ENCODE measurements at regions not wholly inside any gene's neighbourhood (a gene's known extent, or its start where the extent isn't known, plus 50 kb on each side); places are given as distances from the start of the nearest gene placed in this dataset.
"Not testable (repeated sequence)": the region's sequence is repeated elsewhere in the genome, so short reads cannot be mapped to it uniquely, and the experiment has no call there.

GRCh38 chr14:101301011-101301410 is 260.3 kb upstream of the DIO3 start:
- no peak for DNase-seq

DNA sequence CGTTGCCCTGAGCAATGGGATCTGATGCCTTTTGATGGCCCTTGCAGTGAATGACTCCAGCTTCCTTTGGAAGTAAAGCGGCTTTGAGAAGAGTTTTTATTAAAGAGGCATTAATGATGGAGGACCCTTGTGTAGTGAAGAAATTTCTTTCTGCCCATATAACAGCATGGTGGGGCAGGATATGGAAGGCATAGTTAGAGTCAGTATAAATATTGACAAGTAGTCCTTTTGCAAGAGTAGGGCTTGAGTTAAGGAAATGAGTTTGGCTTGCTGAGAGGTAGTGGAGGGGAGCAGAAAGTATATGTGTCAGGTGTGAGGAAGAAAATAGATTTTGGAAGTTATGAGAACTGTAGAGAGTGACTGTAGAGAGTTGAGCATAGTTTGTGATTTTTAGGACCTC is 254.1 kb upstream of the DIO3 start:
- not testable (repeated sequence) for DNase-seq

GRCh38 chr14:101311186-101311585 is 250.1 kb upstream of the DIO3 start:
- not testable (repeated sequence) for DNase-seq

DNA sequence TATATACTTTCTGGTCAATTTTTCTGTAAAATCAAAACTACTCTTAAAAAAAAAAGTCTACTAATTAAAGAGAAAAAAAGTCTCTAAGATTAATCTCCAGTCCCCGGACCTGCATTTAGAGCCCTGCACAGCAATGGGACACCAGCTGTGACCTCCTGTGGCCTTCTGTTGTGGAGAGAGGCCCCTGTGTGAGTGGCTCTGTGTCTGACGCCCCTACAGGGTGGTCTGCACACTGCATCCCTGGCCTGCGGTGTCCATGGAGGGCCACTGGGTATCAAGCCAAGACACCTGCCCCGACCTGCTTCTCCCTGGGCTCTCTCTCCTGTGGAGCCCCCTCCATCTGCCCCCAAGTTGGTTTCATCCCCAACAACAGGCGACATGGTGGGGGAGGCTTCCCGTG is 248.0 kb upstream of the DIO3 start:
- DNase-seq, result no peak

GRCh38 chr14:101315802-101316296 is 245.4 kb upstream of the DIO3 start:
- DNase-seq, result no peak

DNA sequence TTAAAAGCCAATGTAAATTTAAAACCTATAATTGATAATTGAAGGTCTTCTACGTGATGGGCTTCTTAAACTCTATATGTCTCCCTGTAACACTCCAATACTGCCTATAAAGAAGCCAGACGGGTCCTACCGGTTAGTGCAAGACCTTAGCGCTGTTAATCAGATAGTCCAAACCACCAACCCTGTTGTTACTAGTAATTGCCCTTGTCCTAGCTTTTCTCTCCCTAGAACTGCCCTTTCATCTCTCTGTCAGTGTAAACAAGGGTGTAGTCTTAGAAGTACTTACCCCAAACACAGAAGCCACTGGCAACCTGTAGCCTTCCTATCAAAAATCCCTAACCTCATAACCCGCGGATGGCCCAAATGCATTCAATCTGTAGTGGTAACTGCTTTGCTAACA is 243.0 kb upstream of the DIO3 start:
- no peak for DNase-seq

- DNase-seq, result no peak
Measured at GRCh38 chr14:101320396-101320795, 240.9 kb upstream of the DIO3 start.

DNA sequence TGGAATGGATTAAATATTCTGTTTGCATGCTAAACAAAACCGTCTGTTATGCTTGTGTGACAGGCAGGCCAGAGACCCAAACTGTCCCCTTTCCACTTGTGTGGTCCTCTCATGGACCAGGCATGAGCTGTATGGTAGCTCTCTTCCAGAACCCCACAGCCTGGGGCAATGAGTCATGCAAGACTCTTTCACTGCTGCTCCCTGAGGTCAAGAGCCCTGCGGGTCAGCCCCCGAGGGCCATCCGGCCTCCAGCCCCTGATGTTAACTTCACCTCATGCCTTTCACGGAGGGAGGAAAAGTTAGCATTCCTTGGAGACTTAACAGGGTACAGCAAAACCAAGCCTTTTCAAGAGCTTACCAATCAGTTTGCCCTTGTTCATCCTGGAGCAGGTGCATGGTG is 239.1 kb upstream of the DIO3 start:
- no peak for DNase-seq

DNA sequence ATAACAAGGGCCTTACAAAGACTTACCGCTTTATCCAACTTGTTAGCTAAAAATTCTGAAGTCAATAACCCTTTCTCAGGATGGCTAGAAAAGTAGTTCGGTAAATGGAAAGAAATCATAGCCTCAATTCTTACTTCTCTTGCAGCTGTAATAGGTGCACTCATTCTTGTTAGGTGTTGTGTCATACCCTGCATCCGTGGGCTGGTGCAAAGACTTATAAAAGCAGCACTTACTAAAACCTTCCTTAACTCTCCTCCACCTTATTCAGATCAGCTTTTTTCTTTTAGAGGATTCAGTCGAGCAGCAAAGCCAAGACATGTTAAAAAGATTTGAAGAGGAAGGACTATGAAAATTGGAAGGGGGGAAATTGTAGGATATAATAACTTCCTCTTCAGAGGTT is 238.2 kb upstream of the DIO3 start:
- no peak for DNase-seq

DNA sequence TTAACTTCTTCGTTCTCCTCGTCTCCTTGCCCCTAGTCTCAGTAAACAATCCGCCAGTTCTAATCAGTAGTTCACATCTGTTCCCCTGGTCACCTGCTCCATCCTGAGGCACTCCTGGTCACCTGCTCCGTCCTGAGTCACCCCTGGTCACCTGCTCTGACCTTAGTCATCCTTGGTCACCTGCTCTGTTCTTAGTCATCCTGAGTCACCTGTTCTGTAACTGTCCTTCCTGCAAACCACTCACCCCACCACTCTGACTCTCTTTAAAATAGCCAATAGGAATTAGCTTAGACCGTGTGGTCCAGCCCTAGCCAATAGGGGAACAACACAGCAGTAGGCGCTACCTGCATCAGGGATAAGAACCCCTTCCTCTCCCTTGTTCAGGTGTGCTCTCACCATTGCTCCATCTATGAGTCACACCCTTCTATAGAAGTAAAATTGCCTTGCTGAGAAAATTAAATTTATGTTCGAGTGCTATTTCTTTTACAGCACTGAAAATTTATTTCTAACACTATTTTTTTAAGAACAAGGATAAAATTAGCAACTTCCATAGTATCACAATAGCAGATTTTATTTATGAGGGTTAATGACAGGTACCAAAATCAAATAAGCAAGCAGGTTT is 237.6 kb upstream of the DIO3 start:
- not testable (repeated sequence) for DNase-seq

GRCh38 chr14:101325319-101325718 is 236.0 kb upstream of the DIO3 start:
- no peak for DNase-seq

- DNase-seq, result no peak
Measured at GRCh38 chr14:101328412-101329028, 232.8 kb upstream of the DIO3 start.

GRCh38 chr14:101330416-101331140 is 230.7 kb upstream of the DIO3 start:
- DNase-seq, result no peak

DNA sequence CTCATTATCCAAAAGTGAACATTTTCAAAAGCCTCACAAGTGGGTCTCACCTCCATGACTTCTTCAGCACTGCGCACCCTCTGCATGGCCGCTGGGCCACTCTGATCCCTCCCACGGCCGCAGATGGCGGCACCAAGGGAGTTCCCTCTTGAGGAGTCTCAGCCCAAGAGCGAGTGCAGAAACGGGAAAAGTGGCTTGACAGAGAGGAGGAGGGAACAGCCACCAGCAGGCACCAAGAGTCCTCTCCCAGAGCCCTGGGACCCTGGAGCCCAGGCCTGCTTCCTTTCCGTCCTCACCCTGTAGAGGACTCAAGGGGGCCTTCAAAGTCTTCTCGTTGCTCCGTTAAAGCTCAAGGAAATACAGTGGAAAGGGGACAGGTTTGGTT is 230.2 kb upstream of the DIO3 start:
- DNase-seq, result no peak

DNA sequence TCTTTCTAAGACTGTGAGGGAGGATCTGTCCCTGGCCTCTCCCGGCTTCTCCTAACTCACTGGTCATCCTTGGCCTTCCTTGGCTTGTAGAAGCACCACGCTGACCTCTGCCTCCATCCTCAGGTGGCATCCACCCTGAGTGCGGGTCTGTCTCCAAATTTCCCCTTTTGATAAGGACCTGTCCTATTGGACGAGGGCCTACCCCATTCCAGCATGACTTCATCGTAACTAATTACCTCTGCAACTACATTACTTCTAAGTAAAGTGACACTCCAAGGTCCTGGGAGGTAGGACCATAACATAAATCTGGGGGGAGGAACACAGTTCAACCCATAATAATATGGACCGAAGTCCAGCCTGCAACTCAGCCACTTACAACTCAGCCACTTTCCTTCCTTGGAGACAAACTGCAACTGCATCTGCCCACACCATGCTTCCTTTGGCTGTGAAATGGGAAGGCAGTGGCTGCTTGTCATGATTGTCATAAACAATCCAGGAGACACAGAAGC is 229.6 kb upstream of the DIO3 start:
- DNase-seq, result no peak

- DNase-seq, result no peak
Measured at GRCh38 chr14:101332281-101332680, 229.0 kb upstream of the DIO3 start.

DNA sequence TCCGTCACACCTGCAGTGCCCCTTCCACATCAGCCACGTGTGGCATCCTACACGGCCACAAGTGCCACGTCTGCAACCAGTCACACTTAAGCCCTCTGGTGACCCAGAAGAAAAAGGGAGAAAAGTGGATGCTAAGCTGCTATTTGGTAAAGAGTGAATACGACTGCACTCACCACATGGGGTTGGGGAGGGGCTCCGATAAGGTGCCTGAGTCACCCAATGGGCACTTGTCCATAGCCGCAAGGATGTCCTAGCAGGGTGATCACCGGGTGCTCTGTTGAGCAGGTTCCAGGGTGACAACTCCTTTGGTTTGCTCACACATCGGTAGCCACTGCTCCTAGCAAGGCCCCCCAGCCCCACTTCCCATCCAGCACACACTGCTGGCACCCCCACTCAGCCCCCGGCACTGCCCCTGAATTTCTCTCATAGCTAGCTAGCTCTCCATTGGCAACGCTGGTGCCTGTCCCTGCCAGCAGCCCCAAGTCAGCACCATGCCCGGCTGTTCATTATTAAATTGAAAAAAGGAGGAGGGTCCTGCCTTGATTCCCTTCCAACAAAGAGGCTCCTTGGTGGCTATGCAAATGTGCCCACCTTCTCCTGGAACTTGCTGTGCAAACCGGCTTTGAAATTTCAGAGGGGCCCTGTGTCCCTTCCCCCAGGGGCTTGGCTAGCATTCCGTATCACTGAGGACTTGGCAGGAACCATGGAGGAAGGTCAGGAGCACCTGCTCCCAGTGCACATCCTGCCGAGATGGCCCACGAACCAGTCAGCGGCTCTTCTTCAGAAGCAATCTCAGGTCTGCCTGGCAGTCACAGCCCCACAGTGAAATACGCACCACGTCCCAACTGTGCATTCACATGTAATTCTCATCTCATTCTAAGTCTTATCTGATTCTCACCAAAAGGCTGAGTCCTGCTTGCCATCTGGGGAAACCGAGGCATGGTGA is 227.7 kb upstream of the DIO3 start:
- DNase-seq, result no peak

DNA sequence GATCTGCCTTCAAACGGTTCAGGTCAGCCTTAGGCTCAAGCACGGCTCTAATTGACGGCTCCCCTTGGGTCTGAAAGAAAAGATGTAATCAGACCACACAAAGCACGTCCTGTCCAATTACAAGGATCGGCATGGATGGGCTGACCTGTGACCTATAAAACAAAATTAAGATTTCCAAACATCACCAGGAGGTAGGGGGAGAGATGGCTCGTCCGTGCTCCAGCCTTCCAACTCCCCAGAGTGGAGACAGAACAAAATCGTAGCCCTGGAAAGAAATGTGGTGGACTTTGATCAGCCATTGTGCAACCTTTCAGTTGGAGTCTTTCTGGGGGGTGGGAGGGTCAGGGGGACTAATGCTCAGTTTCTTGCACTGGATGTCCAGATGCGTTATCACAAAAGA is 226.6 kb upstream of the DIO3 start:
- DNase-seq, result no peak

DNA sequence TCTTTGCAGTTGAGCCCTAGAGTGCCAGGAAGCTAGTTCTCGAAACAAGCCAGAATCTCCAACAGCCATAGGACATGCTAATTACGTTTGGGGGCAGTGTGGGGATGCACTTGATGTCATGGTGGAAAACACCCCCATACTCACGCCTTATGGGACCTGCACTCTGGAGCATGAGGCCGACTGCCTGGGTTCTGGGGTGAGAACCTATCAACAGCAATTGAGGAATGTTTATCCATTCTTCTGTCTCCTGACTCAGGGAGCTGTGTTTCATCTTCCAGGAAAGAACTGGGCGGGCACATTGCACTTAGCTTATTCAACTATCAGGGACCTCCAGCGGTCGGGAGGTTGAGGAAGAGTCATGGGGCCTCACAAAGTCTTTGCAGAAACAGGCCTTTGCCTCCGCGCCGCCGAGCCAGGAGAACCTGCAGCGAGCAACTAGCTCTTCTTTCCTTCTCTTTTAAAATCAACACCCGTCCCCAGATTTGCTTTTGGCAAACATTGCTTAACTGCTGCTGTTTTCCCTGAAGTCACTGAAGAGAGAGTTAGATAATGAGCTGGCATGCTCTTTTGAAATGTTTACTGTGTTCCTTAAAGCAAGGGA is 226.1 kb upstream of the DIO3 start:
- no peak for DNase-seq

- no peak for DNase-seq
Measured at GRCh38 chr14:101336183-101336582, 225.1 kb upstream of the DIO3 start.

GRCh38 chr14:101337053-101337452 is 224.2 kb upstream of the DIO3 start:
- no peak for DNase-seq

- no peak for DNase-seq
Measured at GRCh38 chr14:101340556-101340955, 220.7 kb upstream of the DIO3 start.

Measured in NCI-H1436 (cell line).